ENCODE measurements at regions not wholly inside any gene's neighbourhood (a gene's known extent, or its start where the extent isn't known, plus 50 kb on each side); places are given as distances from the start of the nearest gene placed in this dataset.

GRCh38 chr9:110128664-110129329 is 79.2 kb downstream of the C9orf152 start:
- Histone ChIP-seq H3K36me3 (ENCODE audit: control insufficient read depth in 2 of 2, extremely low read depth in 1 of 2, insufficient read depth in 2 of 2, low read length in 2 of 2) (no peaks in the 10 kb centered on the region), H3K27ac (ENCODE audit: insufficient read depth, low read depth, low read length) (no peak overlapping the region), H2AFZ (ENCODE audit: low read depth, low read length) (no peak overlapping the region), H3K9me1 (replicated peaks; ENCODE audit: control insufficient read depth, extremely low read depth, insufficient read depth, low read length) (no peaks in the 10 kb centered on the region), H3K9ac (replicated peaks; ENCODE audit: extremely low read depth, insufficient read depth, low read length) (no peak overlapping the region), H3K27me3 (ENCODE audit: control insufficient read depth in 2 of 2, insufficient read depth in 2 of 2, low read length in 2 of 2) (no peaks in the 10 kb centered on the region), H3K79me2 (ENCODE audit: control insufficient read depth, insufficient read depth, low read length) (peaks cover 99% of the 10 kb centered on the region), H4K20me1 (replicated peaks; ENCODE audit: control insufficient read depth, extremely low read depth, insufficient read depth, low read length) (peaks cover 3% of the 10 kb centered on the region), H3K4me1 (ENCODE audit: control insufficient read depth, extremely low read depth, insufficient read depth, low read length) (peaks cover 81% of the 10 kb centered on the region), H3K4me2 (ENCODE audit: insufficient read depth, low read length) (no peak overlapping the region), H3K4me3 (replicated peaks in 1 of 3; ENCODE audit: insufficient read depth in 1 of 3, low read depth in 1 of 3, low read length in 3 of 3) (no peak overlapping the region), H3K9me3 (replicated peaks; ENCODE audit: control insufficient read depth, insufficient read depth, low read length) (no peaks in the 10 kb centered on the region)
- dilution Hi-C loops (cut with MboI; ENCODE audit: extremely low pct_ligation_motif_present, low sequenced_read_pairs) = no loop called here
- ChIA-PET CTCF (interaction anchor here (1.2 to 2.7 kb wide), 5 partner anchors 24 to 225 kb away, joined by 3 to 21 read pairs (median 15); no protein-coding TSS in a partner anchor), POLR2A (interaction anchor here (1.1 kb wide), 1 partner anchor 52 kb away, joined by 3 read pairs; no protein-coding TSS in a partner anchor)
- intact Hi-C loops (cut with micrococcal nuclease) = loop anchor here (5.0 kb wide), 1 partner anchor 141 kb away; no protein-coding TSS in a partner anchor
- no peak for TF ChIP-seq EZH2 (IDR thresholded peaks at IDR 0.05; ENCODE audit: borderline replicate concordance, low read depth, low read length, severe bottlenecking)
- no peak for TF ChIP-seq FOS (IDR thresholded peaks at IDR 0.05; ENCODE audit: borderline replicate concordance, insufficient read depth, low read length)
- TF ChIP-seq MYC (IDR thresholded peaks at IDR 0.05; ENCODE audit: low read depth, low read length) = no peak
- no peak for TF ChIP-seq CTCF (IDR thresholded peaks at IDR 0.05; ENCODE audit: extremely low read depth in 1 of 2, insufficient read depth in 1 of 2, low read depth in 1 of 2, low read length in 2 of 2)
- TF ChIP-seq POLR2AphosphoS5 (IDR thresholded peaks at IDR 0.05; ENCODE audit: insufficient read depth, low read depth, low read length) = no peak
- no peak for TF ChIP-seq POLR2A (IDR thresholded peaks at IDR 0.05; ENCODE audit: low read depth, low read length)
- no peak for TF ChIP-seq GATA2 (IDR thresholded peaks at IDR 0.05; ENCODE audit: insufficient read depth, insufficient read length, low read depth, low read length)
- no peak for TF ChIP-seq JUN (IDR thresholded peaks at IDR 0.05; ENCODE audit: borderline replicate concordance, insufficient read depth, insufficient read length, low read depth)
- TF ChIP-seq MAX (IDR thresholded peaks at IDR 0.05; ENCODE audit: insufficient read depth, insufficient read length) = no peak
- DNase-seq (ENCODE audit: low read depth, low spot score) (no peak), FAIRE-seq (no peak)
- BruUV-seq (replicated peaks) = no TSS peak

Data from endothelial cell of umbilical vein (primary cell).